ENCODE measurements at regions not wholly inside any gene's neighbourhood (a gene's known extent, or its start where the extent isn't known, plus 50 kb on each side); places are given as distances from the start of the nearest gene placed in this dataset.

DNA sequence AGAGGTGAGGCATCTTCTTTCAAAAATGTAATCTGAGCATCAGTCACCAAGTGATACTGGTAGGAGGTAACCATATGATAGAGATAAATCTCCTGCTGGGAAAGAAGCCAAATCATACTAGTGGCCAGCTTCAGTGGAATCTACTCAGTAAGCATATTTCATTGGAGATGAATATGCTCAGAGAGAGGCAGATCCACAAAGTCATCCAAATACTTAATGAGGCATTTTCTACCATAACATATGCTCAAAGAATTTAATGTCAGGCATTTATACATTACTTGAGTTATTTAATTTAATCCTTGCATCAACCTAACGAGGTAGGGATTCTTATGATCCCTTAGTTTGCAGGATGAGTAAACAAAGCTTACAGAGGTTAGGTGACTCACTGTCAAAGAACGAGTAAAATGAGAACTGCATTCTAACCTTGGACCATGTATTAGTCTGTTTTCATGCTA is 50.9 kb upstream of the DMRTA1 start:
- intact Hi-C loops (cut with micrococcal nuclease), result no loop called here
- no peaks in the 10 kb centered on the region for H3K4me1 Mint-ChIP-seq (ENCODE audit: low read depth)
- no peaks in the 10 kb centered on the region for H3K27me3 Mint-ChIP-seq (ENCODE audit: low read depth)

More for the DNA sequence above, 50.9 kb upstream of the DMRTA1 start:
- Mint-ChIP-seq H3K4me3 (ENCODE audit: low read depth) (no peak overlapping the region), H3K36me3 (ENCODE audit: low read depth) (no peaks in the 10 kb centered on the region), H3K9me3 (no peaks in the 10 kb centered on the region), H3K27ac (no peak overlapping the region)
- no peak for DNase-seq (ENCODE audit: low spot score)
